NCI-H128 (cell line): ENCODE measurements at regions not wholly inside any gene's neighbourhood (a gene's known extent, or its start where the extent isn't known, plus 50 kb on each side); places are given as distances from the start of the nearest gene placed in this dataset.

Experiments used
- DNase-seq: peaks from one replicate; lab custom pipeline; 2025; ENCODE audit not compliant: unreplicated experiment; lab: John Stamatoyannopoulos, UW

DNA sequence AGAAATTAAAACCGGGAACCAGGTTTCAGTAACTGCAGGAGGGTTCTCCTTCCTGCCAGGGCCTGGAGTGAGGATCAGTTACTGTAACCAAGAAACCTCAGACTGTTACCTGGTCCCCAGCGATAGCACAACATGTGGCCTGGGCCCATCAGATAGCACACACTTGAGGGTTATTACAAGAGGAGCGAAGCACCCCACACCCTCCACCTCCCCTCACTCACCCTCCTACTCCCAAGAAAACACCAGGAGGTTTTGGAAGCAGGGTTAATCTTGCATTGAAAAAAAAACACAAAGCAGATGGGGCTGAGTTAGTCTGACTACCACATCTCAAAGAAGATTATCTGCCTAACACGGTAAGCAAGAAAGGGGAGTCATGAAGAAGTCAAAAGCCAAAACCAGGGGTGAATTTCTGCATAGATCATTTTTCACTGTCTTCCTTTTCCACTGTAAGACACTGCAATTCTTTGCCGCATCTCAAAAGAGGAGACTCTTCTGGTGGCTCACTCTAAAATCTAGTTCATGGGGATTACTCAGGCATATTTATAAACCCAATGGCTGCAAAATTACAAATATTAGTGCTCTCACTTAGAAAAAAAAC is 75.9 kb upstream of the DOCK9 start:
- no peak for DNase-seq

- no peak for DNase-seq
These were observed 77.4 kb upstream of the DOCK9 start for GRCh38 chr13:99055281-99055680.

DNA sequence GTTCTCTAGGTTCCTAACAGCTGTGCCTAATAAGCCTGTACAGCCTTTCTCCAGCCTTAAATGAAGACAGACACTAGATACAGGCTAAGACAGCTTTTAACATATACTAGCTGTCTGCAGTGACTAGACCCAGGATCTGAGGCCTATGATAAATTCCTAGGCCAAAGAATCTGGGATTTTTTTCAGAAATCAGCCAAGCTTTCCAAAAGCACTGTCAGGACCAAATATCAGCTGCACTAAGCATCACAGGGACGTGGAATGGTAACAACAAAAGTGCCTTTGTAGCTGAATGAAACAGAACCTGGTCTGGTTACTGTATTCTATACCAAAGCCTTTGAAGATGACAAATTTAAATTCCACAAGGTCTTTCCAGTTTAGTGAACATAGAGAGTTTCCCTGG is 77.9 kb upstream of the DOCK9 start:
- DNase-seq: no peak

GRCh38 chr13:99056381-99057014 is 78.6 kb upstream of the DOCK9 start:
- no peak for DNase-seq

DNA sequence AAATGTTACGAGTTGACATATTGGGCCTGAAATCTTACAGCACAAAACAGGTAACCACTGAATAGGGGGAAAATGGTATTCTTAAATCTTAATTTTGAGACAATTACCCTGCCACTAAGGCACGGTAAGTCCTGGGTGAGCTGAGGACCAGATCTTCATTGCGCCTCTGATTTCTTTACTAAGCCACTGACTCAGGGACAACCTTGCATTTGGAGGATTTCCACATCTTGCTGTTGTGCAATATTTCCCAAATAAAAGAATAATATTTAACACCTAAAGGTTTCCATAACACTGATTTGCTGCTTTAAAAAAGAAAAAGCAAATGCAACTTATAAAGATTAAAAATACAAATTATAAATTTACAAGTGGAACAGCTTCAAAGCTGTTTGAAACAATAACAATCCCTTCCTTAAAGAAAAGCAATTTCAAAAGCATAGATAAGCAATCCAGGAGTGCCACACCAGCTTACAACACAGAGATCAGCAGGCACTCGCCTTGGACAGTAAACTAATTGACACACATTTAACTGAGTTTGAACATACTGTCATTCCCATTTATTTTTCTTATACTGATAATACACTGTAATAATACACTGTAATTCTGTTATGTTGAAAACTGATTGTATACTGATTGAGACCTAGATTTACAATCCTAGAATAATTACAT is 79.6 kb upstream of the DOCK9 start:
- DNase-seq: no peak

- no peak for DNase-seq
These were observed 80.9 kb upstream of the DOCK9 start for GRCh38 chr13:99058527-99059495.

DNA sequence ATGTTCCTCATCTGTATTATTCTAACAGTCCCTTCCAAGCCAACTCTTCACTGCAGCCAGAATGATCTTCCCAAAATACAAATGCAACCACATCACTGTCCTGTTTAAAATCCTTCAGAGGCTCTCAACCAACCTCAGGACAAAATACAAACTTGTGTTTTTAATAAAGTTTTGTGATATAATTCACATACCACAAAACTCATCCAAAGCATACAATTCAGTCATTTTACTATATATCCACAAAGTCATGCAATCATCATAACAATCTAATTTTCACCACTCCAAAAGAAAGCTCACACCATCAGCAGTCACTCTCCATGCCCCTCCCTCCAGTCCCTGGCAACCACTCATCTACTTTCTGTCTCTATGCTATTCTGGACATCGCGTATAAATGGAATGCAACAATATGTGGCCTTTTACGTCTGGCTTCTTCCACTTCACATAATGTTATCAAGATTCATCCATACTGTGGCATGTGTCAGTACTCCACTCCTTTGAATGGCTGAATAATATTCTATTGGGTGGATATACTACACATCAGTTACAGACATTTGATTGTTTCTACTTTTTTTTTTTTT is 81.7 kb upstream of the DOCK9 start:
- no peak for DNase-seq

- no peak for DNase-seq
These were observed 83.5 kb upstream of the DOCK9 start for GRCh38 chr13:99061411-99061810.

GRCh38 chr13:99062593-99062992 is 84.7 kb upstream of the DOCK9 start:
- DNase-seq: no peak

GRCh38 chr13:99063178-99063577 is 85.3 kb upstream of the DOCK9 start:
- no peak for DNase-seq

- DNase-seq: no peak
These were observed 86.1 kb upstream of the DOCK9 start for GRCh38 chr13:99063952-99064351.

DNA sequence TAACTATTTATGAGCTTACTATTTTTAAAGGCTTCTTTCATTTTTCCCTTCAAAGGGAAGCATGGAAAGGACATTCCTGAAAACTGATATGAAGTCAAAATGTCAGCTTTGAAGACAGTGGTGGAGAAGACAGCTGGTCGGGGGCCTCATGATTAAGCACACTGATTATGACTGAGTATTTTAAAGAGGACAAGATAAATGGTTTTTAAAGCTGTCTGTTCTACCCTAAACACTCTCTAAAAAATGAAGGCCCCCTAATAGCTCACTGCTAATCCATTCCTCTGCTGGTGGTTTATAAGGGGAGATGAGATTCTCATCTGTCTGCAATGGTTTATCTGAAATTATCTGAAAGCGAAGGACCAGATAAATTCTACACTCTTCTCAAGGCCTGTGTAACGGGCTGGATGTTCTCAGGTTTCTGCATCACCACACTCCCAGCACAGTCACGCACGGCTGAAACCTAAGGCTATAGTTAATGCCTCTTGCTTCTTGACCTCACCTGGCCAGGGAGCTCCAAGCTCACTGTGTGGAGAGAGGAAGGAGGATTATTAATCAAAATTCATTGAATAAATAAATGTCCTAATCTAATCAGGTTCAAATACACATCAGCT is 86.9 kb upstream of the DOCK9 start:
- no peak for DNase-seq

- no peak for DNase-seq
These were observed 87.6 kb upstream of the DOCK9 start for GRCh38 chr13:99065235-99066015.

DNA sequence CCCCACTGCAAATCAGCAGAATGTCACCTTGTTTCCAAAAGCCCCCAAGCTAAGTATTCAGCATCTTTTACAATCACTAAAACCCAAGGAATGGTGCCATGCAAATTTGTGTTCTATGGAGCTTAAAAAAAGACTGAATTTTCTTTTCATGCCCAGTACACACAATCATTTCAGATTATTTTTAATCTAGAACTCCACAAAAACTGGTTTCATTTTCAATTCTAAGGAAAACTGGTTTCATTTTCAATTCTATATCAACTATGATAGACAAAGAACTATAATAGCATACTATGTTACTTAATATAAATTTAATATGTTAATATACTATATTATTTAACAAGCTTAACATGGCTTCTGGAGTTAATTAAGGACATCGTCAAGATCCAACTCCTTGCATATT is 88.4 kb upstream of the DOCK9 start:
- no peak for DNase-seq

- no peak for DNase-seq
These were observed 89.5 kb upstream of the DOCK9 start for GRCh38 chr13:99067159-99067985.

DNA sequence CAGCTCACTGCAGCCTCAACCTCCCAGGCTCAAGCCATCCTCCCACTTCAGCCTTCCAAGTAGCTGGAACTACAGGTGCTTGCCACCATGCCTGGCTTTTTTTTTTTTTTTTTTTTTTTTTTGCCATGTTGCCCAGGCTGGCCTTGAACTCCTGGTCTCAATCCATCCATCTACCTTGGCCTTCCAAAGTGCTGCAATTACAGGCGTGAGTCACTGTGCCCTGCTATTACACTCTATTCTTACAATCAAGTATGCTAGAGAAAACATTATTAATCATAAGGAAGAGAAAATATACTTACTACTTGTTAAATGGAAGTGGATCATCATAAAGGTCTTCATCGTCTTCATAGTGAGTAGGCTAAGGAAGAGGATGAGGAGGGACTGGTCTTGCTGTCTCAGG is 93.3 kb upstream of the DOCK9 start:
- no peak for DNase-seq

- DNase-seq: no peak
These were observed 93.8 kb upstream of the DOCK9 start for GRCh38 chr13:99071666-99072065.

- no peak for DNase-seq
These were observed 94.5 kb upstream of the DOCK9 start for GRCh38 chr13:99072356-99072755.

DNA sequence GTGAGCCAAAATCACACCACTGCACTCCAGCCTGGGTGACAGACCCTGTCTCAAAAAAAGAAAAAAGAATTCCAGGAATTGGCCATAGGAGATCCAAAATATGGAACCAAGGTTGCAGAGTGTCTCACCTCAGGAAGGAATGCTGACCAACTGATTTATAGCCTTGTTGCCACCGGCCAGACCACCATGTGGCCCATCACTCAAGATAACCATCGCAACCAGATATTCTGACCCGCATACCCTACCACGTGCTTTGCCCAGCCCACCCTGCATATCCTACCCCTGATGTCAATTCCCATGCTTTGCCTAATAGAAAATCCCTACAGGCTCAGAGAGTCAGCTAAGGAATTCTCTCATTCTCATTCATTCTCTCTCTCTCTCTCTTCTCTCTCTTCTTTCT is 95.1 kb upstream of the DOCK9 start:
- no peak for DNase-seq
